Tibial nerve (tissue), 4 donors: ENCODE measurements at regions not wholly inside any gene's neighbourhood (a gene's known extent, or its start where the extent isn't known, plus 50 kb on each side); places are given as distances from the start of the nearest gene placed in this dataset.

Source experiments
- EP300 ChIP-seq, 2 donors: sonication (generic); formaldehyde crosslinking; IDR thresholded peaks; one replicate each; pipeline ENCODE4 v1.6.1; 2017; ENCODE audit warnings: antibody characterized with exemption in 2 of 2, mild to moderate bottlenecking in 1 of 2
- POLR2A ChIP-seq, 2 donors: fragments of 450-650 bp; IDR thresholded peaks; one replicate each; pipeline ENCODE4 v1.6.1; 2017; ENCODE audit warnings: antibody characterized with exemption in 2 of 2, mild to moderate bottlenecking in 2 of 2, moderate library complexity in 2 of 2
- TF ChIP-seq, protein P1 (sequence below), 5 experiments: fragments of 200-600 bp in 3 of 5; fragments of 450-650 bp in 2 of 5; sonication (generic) in 3 of 5; IDR thresholded peaks; one replicate each; pipeline ENCODE4 v1.5.1; 2016 to 2019; ENCODE audit warnings: antibody characterized with exemption in 5 of 5, mild to moderate bottlenecking in 3 of 5, moderate library complexity in 2 of 5

DNA sequence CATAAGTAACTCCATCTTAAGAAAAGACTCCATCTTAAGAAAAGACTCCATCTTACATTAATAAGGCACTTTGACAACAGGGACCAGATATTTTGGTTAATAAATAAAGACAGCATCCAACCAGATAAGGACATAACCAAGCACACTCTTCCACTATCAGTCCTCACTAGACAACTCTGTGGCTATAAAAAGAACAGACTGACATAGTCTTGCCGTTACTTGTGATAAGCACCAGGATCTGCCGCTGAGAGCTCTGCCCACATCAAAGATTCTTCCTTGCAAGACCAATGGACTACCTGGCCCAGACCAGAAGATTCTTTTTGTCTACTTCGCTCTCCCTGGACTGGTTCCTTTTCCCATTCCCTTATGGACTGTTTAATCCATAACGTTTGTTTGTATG lies 667.4 kb downstream of the NYAP2 start:
- TF ChIP-seq, protein P1, sequence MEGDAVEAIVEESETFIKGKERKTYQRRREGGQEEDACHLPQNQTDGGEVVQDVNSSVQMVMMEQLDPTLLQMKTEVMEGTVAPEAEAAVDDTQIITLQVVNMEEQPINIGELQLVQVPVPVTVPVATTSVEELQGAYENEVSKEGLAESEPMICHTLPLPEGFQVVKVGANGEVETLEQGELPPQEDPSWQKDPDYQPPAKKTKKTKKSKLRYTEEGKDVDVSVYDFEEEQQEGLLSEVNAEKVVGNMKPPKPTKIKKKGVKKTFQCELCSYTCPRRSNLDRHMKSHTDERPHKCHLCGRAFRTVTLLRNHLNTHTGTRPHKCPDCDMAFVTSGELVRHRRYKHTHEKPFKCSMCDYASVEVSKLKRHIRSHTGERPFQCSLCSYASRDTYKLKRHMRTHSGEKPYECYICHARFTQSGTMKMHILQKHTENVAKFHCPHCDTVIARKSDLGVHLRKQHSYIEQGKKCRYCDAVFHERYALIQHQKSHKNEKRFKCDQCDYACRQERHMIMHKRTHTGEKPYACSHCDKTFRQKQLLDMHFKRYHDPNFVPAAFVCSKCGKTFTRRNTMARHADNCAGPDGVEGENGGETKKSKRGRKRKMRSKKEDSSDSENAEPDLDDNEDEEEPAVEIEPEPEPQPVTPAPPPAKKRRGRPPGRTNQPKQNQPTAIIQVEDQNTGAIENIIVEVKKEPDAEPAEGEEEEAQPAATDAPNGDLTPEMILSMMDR (IDR thresholded peaks at IDR 0.05): no peak
- no peak for TF ChIP-seq POLR2A (IDR thresholded peaks at IDR 0.05)
- no peak for TF ChIP-seq EP300 (IDR thresholded peaks at IDR 0.05)
